Suprapubic skin (tissue), 3 donors: ENCODE measurements at regions not wholly inside any gene's neighbourhood (a gene's known extent, or its start where the extent isn't known, plus 50 kb on each side); places are given as distances from the start of the nearest gene placed in this dataset.

Experiments
- POLR2A ChIP-seq, 2 donors: fragments of 450-650 bp; IDR thresholded peaks; one replicate each; pipeline ENCODE4 v1.6.1; 2017; ENCODE audit warnings: antibody characterized with exemption in 2 of 2, mild to moderate bottlenecking in 2 of 2, moderate library complexity in 2 of 2
- TF ChIP-seq, protein P1 (sequence below), 2 donors: fragments of 200-600 bp in 1 of 2; fragments of 450-650 bp in 1 of 2; sonication (generic) in 1 of 2; IDR thresholded peaks; one replicate each; pipeline ENCODE4 v1.5.1; 2016 to 2019; ENCODE audit warnings: antibody characterized with exemption in 2 of 2, mild to moderate bottlenecking in 1 of 2, moderate library complexity in 1 of 2

DNA sequence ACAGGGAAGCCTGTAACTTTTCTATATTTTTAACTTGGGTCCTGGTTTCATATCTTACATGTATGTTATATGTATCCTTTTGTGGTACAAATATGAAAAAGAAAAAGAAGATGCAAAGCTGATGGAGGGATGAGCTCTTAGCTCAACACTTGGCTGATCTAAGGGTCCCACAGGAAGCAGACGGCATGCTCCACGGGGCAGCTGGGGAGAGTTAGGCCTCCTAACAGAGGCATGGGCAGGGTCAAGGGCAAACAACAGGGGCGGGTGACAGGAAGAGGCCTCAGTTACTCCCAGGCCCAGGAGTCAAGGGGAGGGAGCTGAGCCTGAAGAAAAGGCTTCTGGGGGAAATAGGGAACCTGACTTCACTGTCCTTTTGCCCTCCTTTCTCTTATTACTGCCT lies 287.2 kb downstream of the ZSWIM6 start:
- TF ChIP-seq, protein P1, sequence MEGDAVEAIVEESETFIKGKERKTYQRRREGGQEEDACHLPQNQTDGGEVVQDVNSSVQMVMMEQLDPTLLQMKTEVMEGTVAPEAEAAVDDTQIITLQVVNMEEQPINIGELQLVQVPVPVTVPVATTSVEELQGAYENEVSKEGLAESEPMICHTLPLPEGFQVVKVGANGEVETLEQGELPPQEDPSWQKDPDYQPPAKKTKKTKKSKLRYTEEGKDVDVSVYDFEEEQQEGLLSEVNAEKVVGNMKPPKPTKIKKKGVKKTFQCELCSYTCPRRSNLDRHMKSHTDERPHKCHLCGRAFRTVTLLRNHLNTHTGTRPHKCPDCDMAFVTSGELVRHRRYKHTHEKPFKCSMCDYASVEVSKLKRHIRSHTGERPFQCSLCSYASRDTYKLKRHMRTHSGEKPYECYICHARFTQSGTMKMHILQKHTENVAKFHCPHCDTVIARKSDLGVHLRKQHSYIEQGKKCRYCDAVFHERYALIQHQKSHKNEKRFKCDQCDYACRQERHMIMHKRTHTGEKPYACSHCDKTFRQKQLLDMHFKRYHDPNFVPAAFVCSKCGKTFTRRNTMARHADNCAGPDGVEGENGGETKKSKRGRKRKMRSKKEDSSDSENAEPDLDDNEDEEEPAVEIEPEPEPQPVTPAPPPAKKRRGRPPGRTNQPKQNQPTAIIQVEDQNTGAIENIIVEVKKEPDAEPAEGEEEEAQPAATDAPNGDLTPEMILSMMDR (IDR thresholded peaks at IDR 0.05): no peak
- no peak for TF ChIP-seq POLR2A (IDR thresholded peaks at IDR 0.05)
